ENCODE measurements at regions not wholly inside any gene's neighbourhood (a gene's known extent, or its start where the extent isn't known, plus 50 kb on each side); places are given as distances from the start of the nearest gene placed in this dataset.

DNA sequence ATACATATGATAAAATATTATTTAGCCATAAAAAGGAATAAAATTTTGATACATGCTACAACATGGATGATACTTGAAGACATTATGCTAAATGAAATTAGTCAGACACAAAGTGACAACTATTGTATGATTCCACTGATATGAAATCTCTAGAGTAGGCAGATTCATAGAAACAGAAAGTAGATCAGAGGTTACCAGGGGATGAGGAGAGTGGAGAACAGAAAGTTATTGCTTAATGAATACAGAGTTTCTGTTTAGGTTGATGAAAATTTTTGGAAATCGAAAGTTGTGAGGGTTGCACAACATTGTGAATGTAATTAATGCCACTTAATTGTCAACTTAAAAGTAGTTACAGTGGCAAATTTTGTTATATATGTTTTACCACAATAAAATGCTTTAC is 315.7 kb upstream of the USP25 start:
- no peak for TF ChIP-seq REST (IDR thresholded peaks at IDR 0.05; ENCODE audit: borderline replicate concordance)
- TF ChIP-seq REST (CRISPR knock-in tag; IDR thresholded peaks at IDR 0.05; ENCODE audit: low read depth) = no peak
- no peak for TF ChIP-seq TEAD1 (CRISPR knock-in tag; IDR thresholded peaks at IDR 0.05)
- TF ChIP-seq RBM25 (IDR thresholded peaks at IDR 0.05; ENCODE audit: low read depth, low read length, severe bottlenecking) = no peak
- TF ChIP-seq SREBF1 (IDR thresholded peaks at IDR 0.05; ENCODE audit: borderline replicate concordance, low read depth, low read length) = no peak
- TF ChIP-seq ZHX1 (conservative IDR thresholded peaks at IDR 0.05; ENCODE audit: low read length) = no peak
